HEK293 (cell line): ENCODE measurements at regions not wholly inside any gene's neighbourhood (a gene's known extent, or its start where the extent isn't known, plus 50 kb on each side); places are given as distances from the start of the nearest gene placed in this dataset.

ENCODE experiments used
- CTCF ChIA-PET: fragments of 350-600 bp; formaldehyde crosslinking; extraction: SDS; loops from one replicate; lab custom pipeline; 2021; ENCODE audit warnings: antibody characterized with exemption; lab: Yijun Ruan, JAX
- POLR2A ChIA-PET: fragments of 300-600 bp; formaldehyde crosslinking; extraction: SDS; loops from one replicate; lab custom pipeline; 2020; ENCODE audit warnings: antibody characterized with exemption, inconsistent platforms; lab: Yijun Ruan, JAX
- H3K27ac ChIP-seq: fragments of 200-500 bp; sonication (Bioruptor generic); 2 replicates; pipeline ENCODE4 v1.5.1; 2014; ENCODE audit warnings: low read depth, low read length, control low read depth, inconsistent platforms; ENCODE audit errors: extremely low read depth
- H3K36me3 ChIP-seq, 2 experiments: fragments of 200-500 bp in 1 of 2; sonication (Bioruptor generic) in 1 of 2; 1 replicate in 1 of 2; 2 replicates in 1 of 2; pipeline ENCODE4 v1.5.1; 2014 to 2017; ENCODE audit warnings: inconsistent platforms in 2 of 2, low read length in 2 of 2; ENCODE audit not compliant: control insufficient read depth in 2 of 2, insufficient read depth in 1 of 2
- H3K4me1 ChIP-seq: fragments of 200-500 bp; sonication (Bioruptor generic); 2 replicates; pipeline ENCODE4 v1.5.1; 2014; ENCODE audit warnings: mild to moderate bottlenecking, low read length, inconsistent platforms; ENCODE audit not compliant: control insufficient read depth, insufficient read depth
- H3K4me3 ChIP-seq: 2 replicates; pipeline ENCODE4 v1.5.1; 2011; ENCODE audit warnings: low read depth, mild to moderate bottlenecking, control low read depth, low read length, moderate library complexity
- H3K9me3 ChIP-seq: fragments of 200-500 bp; sonication (Bioruptor generic); 2 replicates; pipeline ENCODE4 v1.5.1; 2014; ENCODE audit warnings: low read depth, low read length, inconsistent platforms; ENCODE audit not compliant: control insufficient read depth, insufficient read depth
- BCL11B ChIP-seq: fragments of 450-650 bp; formaldehyde crosslinking; IDR thresholded peaks from 2 replicates; pipeline ENCODE4 v1.5.1; 2016; ENCODE audit warnings: low read depth, missing biosample characterization, missing genetic modification characterization
- KLF7 ChIP-seq: fragments of 450-650 bp; formaldehyde crosslinking; IDR thresholded peaks from 2 replicates; pipeline ENCODE4 v1.5.1; 2016; ENCODE audit warnings: missing biosample characterization, missing genetic modification characterization, borderline replicate concordance
- SCRT2 ChIP-seq: fragments of 450-650 bp; formaldehyde crosslinking; IDR thresholded peaks from 2 replicates; pipeline ENCODE4 v1.5.1; 2016; ENCODE audit warnings: missing biosample characterization, missing genetic modification characterization
- YY2 ChIP-seq: fragments of 450-650 bp; formaldehyde crosslinking; IDR thresholded peaks from 2 replicates; pipeline ENCODE4 v1.5.1; 2016; ENCODE audit warnings: missing biosample characterization, missing genetic modification characterization
- ZBTB48 ChIP-seq: fragments of 450-650 bp; formaldehyde crosslinking; IDR thresholded peaks from 2 replicates; pipeline ENCODE4 v1.5.1; 2016; ENCODE audit warnings: missing biosample characterization, missing genetic modification characterization
- ZIC2 ChIP-seq: fragments of 450-650 bp; formaldehyde crosslinking; IDR thresholded peaks from 2 replicates; pipeline ENCODE4 v1.5.1; 2016; ENCODE audit warnings: missing biosample characterization, missing genetic modification characterization
- ZNF114 ChIP-seq: fragments of 450-650 bp; formaldehyde crosslinking; IDR thresholded peaks from 2 replicates; pipeline ENCODE4 v1.5.0; 2017; ENCODE audit warnings: missing biosample characterization, missing genetic modification characterization
- ZNF169 ChIP-seq: fragments of 450-650 bp; formaldehyde crosslinking; IDR thresholded peaks from 2 replicates; pipeline ENCODE4 v1.5.1; 2016; ENCODE audit warnings: missing biosample characterization, missing genetic modification characterization
- ZNF174 ChIP-seq: fragments of 450-650 bp; formaldehyde crosslinking; IDR thresholded peaks from 2 replicates; pipeline ENCODE4 v1.5.0; 2017; ENCODE audit warnings: missing biosample characterization, mild to moderate bottlenecking, missing genetic modification characterization
- ZNF175 ChIP-seq: fragments of 450-650 bp; formaldehyde crosslinking; IDR thresholded peaks from 2 replicates; pipeline ENCODE4 v1.5.1; 2016; ENCODE audit warnings: missing biosample characterization, missing genetic modification characterization
- ZNF214 ChIP-seq: fragments of 450-650 bp; formaldehyde crosslinking; IDR thresholded peaks from 2 replicates; pipeline ENCODE4 v1.5.1; 2017; ENCODE audit warnings: missing biosample characterization, mild to moderate bottlenecking, missing genetic modification characterization, borderline replicate concordance
- ZNF266 ChIP-seq: fragments of 450-650 bp; formaldehyde crosslinking; IDR thresholded peaks from 2 replicates; pipeline ENCODE4 v1.5.1; 2016; ENCODE audit warnings: missing biosample characterization, missing genetic modification characterization, low read depth
- ZNF366 ChIP-seq: fragments of 450-650 bp; formaldehyde crosslinking; conservative IDR thresholded peaks from 2 replicates; pipeline ENCODE4 v1.5.1; 2016; ENCODE audit warnings: missing biosample characterization, missing genetic modification characterization
- ZNF549 ChIP-seq: fragments of 450-650 bp; IDR thresholded peaks from 2 replicates; pipeline ENCODE4 v1.5.1; 2018; ENCODE audit warnings: missing biosample characterization, missing genetic modification characterization, mild to moderate bottlenecking, inconsistent platforms, moderate library complexity
- ZNF555 ChIP-seq: fragments of 450-650 bp; formaldehyde crosslinking; conservative IDR thresholded peaks from 2 replicates; pipeline ENCODE4 v1.5.1; 2017; ENCODE audit warnings: missing biosample characterization, mild to moderate bottlenecking, missing genetic modification characterization, inconsistent platforms
- ZNF792 ChIP-seq: fragments of 450-650 bp; formaldehyde crosslinking; IDR thresholded peaks from 2 replicates; pipeline ENCODE4 v1.5.1; 2016; ENCODE audit warnings: missing biosample characterization, missing genetic modification characterization
- ZSCAN23 ChIP-seq: fragments of 450-650 bp; formaldehyde crosslinking; IDR thresholded peaks from 2 replicates; pipeline ENCODE4 v1.5.1; 2016; ENCODE audit warnings: missing biosample characterization, missing genetic modification characterization
- TF ChIP-seq, protein P1 (sequence below): fragments of 450-650 bp; formaldehyde crosslinking; IDR thresholded peaks from 2 replicates; pipeline ENCODE4 v1.5.1; 2017; ENCODE audit warnings: missing biosample characterization, missing genetic modification characterization
- TF ChIP-seq, protein P2 (sequence below): fragments of 450-650 bp; formaldehyde crosslinking; IDR thresholded peaks from 2 replicates; pipeline ENCODE4 v1.5.0; 2017; ENCODE audit warnings: missing biosample characterization, missing genetic modification characterization, borderline replicate concordance
- TF ChIP-seq, protein P3 (sequence below): fragments of 450-650 bp; formaldehyde crosslinking; IDR thresholded peaks from 2 replicates; pipeline ENCODE4 v1.5.1; 2017; ENCODE audit warnings: missing biosample characterization, mild to moderate bottlenecking, missing genetic modification characterization, moderate library complexity
- TF ChIP-seq, protein P4 (sequence below): fragments of 450-650 bp; formaldehyde crosslinking; IDR thresholded peaks from 2 replicates; pipeline ENCODE4 v1.5.1; 2016; ENCODE audit warnings: missing biosample characterization, missing genetic modification characterization
- TF ChIP-seq, protein P5 (sequence below): fragments of 450-650 bp; IDR thresholded peaks from 2 replicates; pipeline ENCODE4 v1.5.1; 2018; ENCODE audit warnings: missing biosample characterization, missing genetic modification characterization

DNA sequence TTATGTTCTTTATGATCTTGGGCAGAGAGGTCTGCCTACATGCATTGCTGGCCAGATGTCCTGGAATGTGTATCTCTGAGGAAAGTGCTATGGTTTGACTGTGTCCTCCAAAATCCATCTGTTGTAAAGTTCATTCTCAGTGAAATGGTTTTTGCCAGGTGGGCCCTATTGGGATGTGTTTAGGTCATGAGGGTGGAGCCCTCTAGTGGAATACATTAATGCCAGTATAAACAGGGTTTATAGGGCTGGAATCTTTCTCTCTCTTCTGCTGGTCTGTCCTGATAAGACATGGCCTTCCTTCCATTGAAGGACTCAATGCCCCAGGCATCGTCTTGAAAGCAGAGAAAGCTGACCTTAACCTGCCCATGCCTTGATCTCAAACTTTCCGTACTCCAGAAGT, 258.5 kb downstream of the RPIA start:
- H3K4me1 ChIP-seq: no peaks in the 10 kb centered on the region
- H3K36me3 ChIP-seq: no peaks in the 10 kb centered on the region
- CTCF ChIA-PET: interaction anchor here (0.7 to 2.4 kb wide), 8 partner anchors 9 to 121 kb away, joined by 3 to 13 read pairs (median 5); no protein-coding TSS in a partner anchor
- TF ChIP-seq ZNF169 (tag by site-specific recombination): no peak
- no peak for TF ChIP-seq ZNF366 (tag by site-specific recombination)
- TF ChIP-seq BCL11B (tag by site-specific recombination): no peak
- TF ChIP-seq ZIC2 (tag by site-specific recombination): no peak
- TF ChIP-seq, protein P1, sequence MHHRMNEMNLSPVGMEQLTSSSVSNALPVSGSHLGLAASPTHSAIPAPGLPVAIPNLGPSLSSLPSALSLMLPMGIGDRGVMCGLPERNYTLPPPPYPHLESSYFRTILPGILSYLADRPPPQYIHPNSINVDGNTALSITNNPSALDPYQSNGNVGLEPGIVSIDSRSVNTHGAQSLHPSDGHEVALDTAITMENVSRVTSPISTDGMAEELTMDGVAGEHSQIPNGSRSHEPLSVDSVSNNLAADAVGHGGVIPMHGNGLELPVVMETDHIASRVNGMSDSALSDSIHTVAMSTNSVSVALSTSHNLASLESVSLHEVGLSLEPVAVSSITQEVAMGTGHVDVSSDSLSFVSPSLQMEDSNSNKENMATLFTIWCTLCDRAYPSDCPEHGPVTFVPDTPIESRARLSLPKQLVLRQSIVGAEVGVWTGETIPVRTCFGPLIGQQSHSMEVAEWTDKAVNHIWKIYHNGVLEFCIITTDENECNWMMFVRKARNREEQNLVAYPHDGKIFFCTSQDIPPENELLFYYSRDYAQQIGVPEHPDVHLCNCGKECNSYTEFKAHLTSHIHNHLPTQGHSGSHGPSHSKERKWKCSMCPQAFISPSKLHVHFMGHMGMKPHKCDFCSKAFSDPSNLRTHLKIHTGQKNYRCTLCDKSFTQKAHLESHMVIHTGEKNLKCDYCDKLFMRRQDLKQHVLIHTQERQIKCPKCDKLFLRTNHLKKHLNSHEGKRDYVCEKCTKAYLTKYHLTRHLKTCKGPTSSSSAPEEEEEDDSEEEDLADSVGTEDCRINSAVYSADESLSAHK (tag by site-specific recombination): no peak
- TF ChIP-seq KLF7: no peak
- no peak for TF ChIP-seq ZNF555 (tag by site-specific recombination)
- TF ChIP-seq ZSCAN23: no peak
- TF ChIP-seq ZBTB48 (tag by site-specific recombination): no peak
- TF ChIP-seq, protein P2, sequence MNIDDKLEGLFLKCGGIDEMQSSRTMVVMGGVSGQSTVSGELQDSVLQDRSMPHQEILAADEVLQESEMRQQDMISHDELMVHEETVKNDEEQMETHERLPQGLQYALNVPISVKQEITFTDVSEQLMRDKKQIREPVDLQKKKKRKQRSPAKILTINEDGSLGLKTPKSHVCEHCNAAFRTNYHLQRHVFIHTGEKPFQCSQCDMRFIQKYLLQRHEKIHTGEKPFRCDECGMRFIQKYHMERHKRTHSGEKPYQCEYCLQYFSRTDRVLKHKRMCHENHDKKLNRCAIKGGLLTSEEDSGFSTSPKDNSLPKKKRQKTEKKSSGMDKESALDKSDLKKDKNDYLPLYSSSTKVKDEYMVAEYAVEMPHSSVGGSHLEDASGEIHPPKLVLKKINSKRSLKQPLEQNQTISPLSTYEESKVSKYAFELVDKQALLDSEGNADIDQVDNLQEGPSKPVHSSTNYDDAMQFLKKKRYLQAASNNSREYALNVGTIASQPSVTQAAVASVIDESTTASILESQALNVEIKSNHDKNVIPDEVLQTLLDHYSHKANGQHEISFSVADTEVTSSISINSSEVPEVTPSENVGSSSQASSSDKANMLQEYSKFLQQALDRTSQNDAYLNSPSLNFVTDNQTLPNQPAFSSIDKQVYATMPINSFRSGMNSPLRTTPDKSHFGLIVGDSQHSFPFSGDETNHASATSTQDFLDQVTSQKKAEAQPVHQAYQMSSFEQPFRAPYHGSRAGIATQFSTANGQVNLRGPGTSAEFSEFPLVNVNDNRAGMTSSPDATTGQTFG (tag by site-specific recombination): no peak
- no peak for TF ChIP-seq ZNF114 (tag by site-specific recombination)
- TF ChIP-seq, protein P3, sequence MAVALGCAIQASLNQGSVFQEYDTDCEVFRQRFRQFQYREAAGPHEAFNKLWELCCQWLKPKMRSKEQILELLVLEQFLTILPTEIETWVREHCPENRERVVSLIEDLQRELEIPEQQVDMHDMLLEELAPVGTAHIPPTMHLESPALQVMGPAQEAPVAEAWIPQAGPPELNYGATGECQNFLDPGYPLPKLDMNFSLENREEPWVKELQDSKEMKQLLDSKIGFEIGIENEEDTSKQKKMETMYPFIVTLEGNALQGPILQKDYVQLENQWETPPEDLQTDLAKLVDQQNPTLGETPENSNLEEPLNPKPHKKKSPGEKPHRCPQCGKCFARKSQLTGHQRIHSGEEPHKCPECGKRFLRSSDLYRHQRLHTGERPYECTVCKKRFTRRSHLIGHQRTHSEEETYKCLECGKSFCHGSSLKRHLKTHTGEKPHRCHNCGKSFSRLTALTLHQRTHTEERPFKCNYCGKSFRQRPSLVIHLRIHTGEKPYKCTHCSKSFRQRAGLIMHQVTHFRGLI (tag by site-specific recombination): no peak
- no peak for TF ChIP-seq YY2 (tag by site-specific recombination)
- TF ChIP-seq, protein P4, sequence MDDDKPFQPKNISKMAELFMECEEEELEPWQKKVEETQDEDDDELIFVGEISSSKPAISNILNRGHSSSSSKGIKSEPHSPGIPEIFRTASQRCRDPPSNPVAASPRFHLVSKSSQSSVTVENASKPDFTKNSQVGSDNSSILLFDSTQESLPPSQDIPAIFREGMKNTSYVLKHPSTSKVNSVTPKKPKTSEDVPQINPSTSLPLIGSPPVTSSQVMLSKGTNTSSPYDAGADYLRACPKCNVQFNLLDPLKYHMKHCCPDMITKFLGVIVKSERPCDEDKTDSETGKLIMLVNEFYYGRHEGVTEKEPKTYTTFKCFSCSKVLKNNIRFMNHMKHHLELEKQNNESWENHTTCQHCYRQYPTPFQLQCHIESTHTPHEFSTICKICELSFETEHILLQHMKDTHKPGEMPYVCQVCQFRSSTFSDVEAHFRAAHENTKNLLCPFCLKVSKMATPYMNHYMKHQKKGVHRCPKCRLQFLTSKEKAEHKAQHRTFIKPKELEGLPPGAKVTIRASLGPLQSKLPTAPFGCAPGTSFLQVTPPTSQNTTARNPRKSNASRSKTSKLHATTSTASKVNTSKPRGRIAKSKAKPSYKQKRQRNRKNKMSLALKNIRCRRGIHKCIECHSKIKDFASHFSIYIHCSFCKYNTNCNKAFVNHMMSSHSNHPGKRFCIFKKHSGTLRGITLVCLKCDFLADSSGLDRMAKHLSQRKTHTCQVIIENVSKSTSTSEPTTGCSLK (tag by site-specific recombination): no peak
- TF ChIP-seq ZNF175 (tag by site-specific recombination): no peak
- TF ChIP-seq ZNF174: no peak
- TF ChIP-seq, all 188 proteins: peak for 0
- no peak overlapping the region for H3K27ac ChIP-seq
- no peak overlapping the region for H3K4me3 ChIP-seq
- POLR2A ChIA-PET: no interaction called here
- H3K9me3 ChIP-seq: no peaks in the 10 kb centered on the region

DNA sequence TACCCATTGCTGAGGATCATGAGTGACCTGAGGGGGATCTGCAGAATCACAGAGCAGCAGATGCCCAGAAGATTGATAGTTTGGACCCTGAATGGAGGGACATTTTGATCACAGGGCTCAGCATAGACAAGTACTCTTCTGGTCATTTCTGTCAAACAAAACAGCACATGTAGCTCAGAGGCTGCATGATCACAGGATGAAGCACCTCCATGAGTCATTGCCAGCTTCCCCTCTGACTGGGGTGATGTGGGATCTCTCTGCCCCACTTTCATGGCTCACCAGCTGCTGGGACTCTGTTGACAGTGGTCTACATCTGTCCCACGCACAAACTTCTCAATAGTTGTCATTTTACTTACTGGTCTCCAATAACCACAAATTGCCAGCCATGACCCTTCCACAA, 264.1 kb downstream of the RPIA start:
- no peaks in the 10 kb centered on the region for H3K4me1 ChIP-seq
- CTCF ChIA-PET: no interaction called here
- no peak overlapping the region for H3K4me3 ChIP-seq
- TF ChIP-seq ZNF549 (tag by site-specific recombination): no peak
- no peak for TF ChIP-seq ZNF792
- TF ChIP-seq ZNF266 (tag by site-specific recombination): no peak
- no peak for TF ChIP-seq SCRT2 (tag by site-specific recombination)
- TF ChIP-seq, protein P5, sequence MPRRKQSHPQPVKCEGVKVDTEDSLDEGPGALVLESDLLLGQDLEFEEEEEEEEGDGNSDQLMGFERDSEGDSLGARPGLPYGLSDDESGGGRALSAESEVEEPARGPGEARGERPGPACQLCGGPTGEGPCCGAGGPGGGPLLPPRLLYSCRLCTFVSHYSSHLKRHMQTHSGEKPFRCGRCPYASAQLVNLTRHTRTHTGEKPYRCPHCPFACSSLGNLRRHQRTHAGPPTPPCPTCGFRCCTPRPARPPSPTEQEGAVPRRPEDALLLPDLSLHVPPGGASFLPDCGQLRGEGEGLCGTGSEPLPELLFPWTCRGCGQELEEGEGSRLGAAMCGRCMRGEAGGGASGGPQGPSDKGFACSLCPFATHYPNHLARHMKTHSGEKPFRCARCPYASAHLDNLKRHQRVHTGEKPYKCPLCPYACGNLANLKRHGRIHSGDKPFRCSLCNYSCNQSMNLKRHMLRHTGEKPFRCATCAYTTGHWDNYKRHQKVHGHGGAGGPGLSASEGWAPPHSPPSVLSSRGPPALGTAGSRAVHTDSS (tag by site-specific recombination): no peak
- no peak for TF ChIP-seq BCL11B (tag by site-specific recombination)
- no peak for TF ChIP-seq ZNF214 (tag by site-specific recombination)
- TF ChIP-seq, protein P4 (tag by site-specific recombination): no peak

More for the DNA sequence above, 264.1 kb downstream of the RPIA start:
- Histone ChIP-seq H3K36me3 (no peaks in the 10 kb centered on the region), H3K9me3 (no peaks in the 10 kb centered on the region), H3K27ac (no peak overlapping the region)
- POLR2A ChIA-PET: no interaction called here
